Stomach (tissue), 8 donors: ENCODE measurements at regions not wholly inside any gene's neighbourhood (a gene's known extent, or its start where the extent isn't known, plus 50 kb on each side); places are given as distances from the start of the nearest gene placed in this dataset.

Experiments
- DNase-seq, 2 donors: peaks; one replicate each; pipeline versions ENCODE4 v3.0.0 to v3.0.0-alpha.2; 2013 to 2019
- H3K27ac ChIP-seq, 5 donors: fragments of 200-600 bp in 4 of 5; sonication (generic) in 4 of 5; one replicate each; pipeline ENCODE4 v1.5.1; 2013 to 2019; ENCODE audit warnings: mild to moderate bottlenecking in 1 of 5, moderate library complexity in 1 of 5
- H3K27me3 ChIP-seq, 3 donors: fragments of 200-600 bp; sonication (generic); one replicate each; pipeline ENCODE4 v1.5.1; 2017 to 2019; ENCODE audit warnings: mixed run types in 1 of 3
- H3K36me3 ChIP-seq, 4 donors: fragments of 200-600 bp; sonication (generic); 1 replicate in 3 of 4; 2 replicates in 1 of 4; pipeline ENCODE4 v1.5.1; 2016 to 2019
- H3K4me1 ChIP-seq, 4 donors: fragments of 200-600 bp; sonication (generic); one replicate each; pipeline ENCODE4 v1.5.1; 2016 to 2019
- H3K4me3 ChIP-seq, 4 donors: fragments of 200-600 bp; sonication (generic) in 3 of 4; one replicate each; pipeline ENCODE4 v1.5.1; 2016 to 2019; ENCODE audit warnings: mild to moderate bottlenecking in 1 of 4
- H3K9me3 ChIP-seq, 4 donors: fragments of 200-600 bp; sonication (generic); one replicate each; pipeline ENCODE4 v1.5.1; 2016 to 2019
- CTCF ChIP-seq, 7 experiments: fragments of 450-650 bp in 4 of 7; fragments of 200-600 bp in 3 of 7; sonication (generic) in 3 of 7; IDR thresholded peaks; one replicate each; pipeline ENCODE4 v1.5.1; 2016 to 2019; ENCODE audit warnings: antibody characterized with exemption in 7 of 7, control low read depth in 2 of 7, mild to moderate bottlenecking in 1 of 7
- EP300 ChIP-seq: sonication (generic); formaldehyde crosslinking; IDR thresholded peaks from one replicate; pipeline ENCODE4 v1.6.1; 2017; ENCODE audit warnings: antibody characterized with exemption
- POLR2A ChIP-seq, 4 donors: fragments of 450-650 bp; IDR thresholded peaks; one replicate each; pipeline ENCODE4 v1.6.1; 2016; ENCODE audit warnings: antibody characterized with exemption in 4 of 4, control low read depth in 2 of 4, mild to moderate bottlenecking in 1 of 4, moderate library complexity in 1 of 4
- POLR2AphosphoS5 ChIP-seq, 3 donors: sonication (generic); formaldehyde crosslinking; IDR thresholded peaks; one replicate each; pipeline ENCODE4 v1.6.1; 2016; ENCODE audit warnings: antibody characterized with exemption in 3 of 3
- WGBS, 5 donors: extraction: QIAGEN DNeasy Blood & Tissue Kit in 3 of 5; methylation state at CpG; one replicate each; pipeline versions ENCODE4 v1.1.5 to v1.1.7; 2013 to 2018; 5-methylcytosine and 5-hydroxymethylcytosine counted together
- intact Hi-C: fragments of 100-400 bp; cut with DNase I; formaldehyde crosslinking; loops from one replicate; pipeline ENCODE4 v1.15.1; 2023; ENCODE audit warnings: low total_unique reads
- donor health status: healthy with polysubstance abuse.
- donor health status: Bipolar disorder and iron deficiency.
- donor health status: healthy.

GRCh38 chr4:114091546-114091945, 112.1 kb upstream of the ARSJ start:
- 40 to 58% (median 49%) methylated on average over 1 of the region's 1 CpG for WGBS, 5 donors
- Histone ChIP-seq H3K27me3 (no peaks in the 10 kb centered on the region), H3K9me3 (no peaks in the 10 kb centered on the region), H3K36me3 (no peaks in the 10 kb centered on the region), H3K4me1 (no peaks in the 10 kb centered on the region), H3K27ac (no peak overlapping the region), H3K4me3 (no peak overlapping the region)
- intact Hi-C loops, result no loop called here
- no peak for DNase-seq
- no peak for TF ChIP-seq POLR2A (IDR thresholded peaks at IDR 0.05)
- no peak for TF ChIP-seq EP300
- no peak for TF ChIP-seq CTCF (IDR thresholded peaks at IDR 0.05)
- TF ChIP-seq POLR2AphosphoS5 (IDR thresholded peaks at IDR 0.05), result no peak

GRCh38 chr4:114093221-114093715, 113.8 kb upstream of the ARSJ start:
- H3K27me3 ChIP-seq, result no peaks in the 10 kb centered on the region
- H3K9me3 ChIP-seq, result no peaks in the 10 kb centered on the region
- no peak for DNase-seq
- no peaks in the 10 kb centered on the region for H3K4me1 ChIP-seq
- H3K4me3 ChIP-seq, result no peak overlapping the region
- intact Hi-C loops, result no loop called here
- H3K36me3 ChIP-seq, result no peaks in the 10 kb centered on the region
- no peak for TF ChIP-seq POLR2A (IDR thresholded peaks at IDR 0.05)
- no peak for TF ChIP-seq POLR2AphosphoS5 (IDR thresholded peaks at IDR 0.05)
- no peak for TF ChIP-seq EP300
- no peak for TF ChIP-seq CTCF (IDR thresholded peaks at IDR 0.05)
- H3K27ac ChIP-seq, result no peak overlapping the region

- no peaks in the 10 kb centered on the region for H3K36me3 ChIP-seq
- TF ChIP-seq POLR2A (IDR thresholded peaks at IDR 0.05) (no peak), CTCF (IDR thresholded peaks at IDR 0.05) (no peak), POLR2AphosphoS5 (IDR thresholded peaks at IDR 0.05) (no peak), EP300 (no peak)
- no peak overlapping the region for H3K4me3 ChIP-seq
- intact Hi-C loops, result no loop called here
- H3K27ac ChIP-seq, result no peak overlapping the region
- no peaks in the 10 kb centered on the region for H3K9me3 ChIP-seq
- no peaks in the 10 kb centered on the region for H3K27me3 ChIP-seq
- DNase-seq, result no peak
- WGBS, 5 donors, result 56 to 67% (median 62%) methylated on average over 6 of the region's 6 CpGs
- no peaks in the 10 kb centered on the region for H3K4me1 ChIP-seq
Measured at GRCh38 chr4:114100288-114101031, 121.0 kb upstream of the ARSJ start.

GRCh38 chr4:114103908-114104307, 124.5 kb upstream of the ARSJ start:
- no peak overlapping the region for H3K4me3 ChIP-seq
- DNase-seq, result no peak

More at GRCh38 chr4:114103908-114104307, 124.5 kb upstream of the ARSJ start:
- Histone ChIP-seq H3K36me3 (no peaks in the 10 kb centered on the region), H3K9me3 (no peaks in the 10 kb centered on the region), H3K4me1 (no peaks in the 10 kb centered on the region), H3K27me3 (no peaks in the 10 kb centered on the region), H3K27ac (no peak overlapping the region)
- 78 to 92% (median 89%) methylated on average over 1 of the region's 1 CpG for WGBS, 5 donors
- no peak for TF ChIP-seq CTCF (IDR thresholded peaks at IDR 0.05)
- TF ChIP-seq POLR2AphosphoS5 (IDR thresholded peaks at IDR 0.05), result no peak
- TF ChIP-seq EP300, result no peak
- TF ChIP-seq POLR2A (IDR thresholded peaks at IDR 0.05), result no peak
- intact Hi-C loops, result no loop called here
